Body of pancreas (tissue), 4 donors: ENCODE measurements at regions not wholly inside any gene's neighbourhood (a gene's known extent, or its start where the extent isn't known, plus 50 kb on each side); places are given as distances from the start of the nearest gene placed in this dataset.
"Not testable (repeated sequence)": the region's sequence is repeated elsewhere in the genome, so short reads cannot be mapped to it uniquely, and the experiment has no call there.

Experiments
- ATAC-seq: fragments of 150-250 bp; one replicate; pipeline ENCODE4 v1.9.1; 2016
- DNase-seq, 4 donors: peaks; one replicate each; pipeline ENCODE4 v3.0.0-alpha.2; 2019
- H3K27ac ChIP-seq, 4 donors: fragments of 200-600 bp; sonication (generic); 1 replicate in 3 of 4; 2 replicates in 1 of 4; pipeline versions ENCODE4 v1.5.1 to v1.6.1; 2016 to 2019; ENCODE audit warnings: mild to moderate bottlenecking in 1 of 4, mixed read lengths in 1 of 4, moderate library complexity in 1 of 4
- H3K27me3 ChIP-seq, 2 donors: fragments of 200-600 bp; sonication (generic); one replicate each; pipeline ENCODE4 v1.6.0; 2016; ENCODE audit warnings: mild to moderate bottlenecking in 1 of 2
- H3K36me3 ChIP-seq, 2 donors: fragments of 200-600 bp; sonication (generic); replicated peaks in 1 of 2; 2 replicates each; pipeline ENCODE4 v1.5.1; 2016; ENCODE audit warnings: low read depth in 2 of 2; ENCODE audit not compliant: insufficient read depth in 1 of 2
- H3K4me1 ChIP-seq: fragments of 200-600 bp; sonication (generic); one replicate; pipeline ENCODE4 v1.6.0; 2016
- H3K4me3 ChIP-seq, 2 donors: fragments of 200-600 bp; sonication (generic); 1 replicate in 1 of 2; 2 replicates in 1 of 2; pipeline ENCODE4 v1.5.1; 2016 to 2019
- H3K9me3 ChIP-seq, 3 donors: fragments of 200-600 bp; sonication (generic); 1 replicate in 2 of 3; 2 replicates in 1 of 3; pipeline ENCODE4 v1.5.1; 2016
- CTCF ChIP-seq, 7 experiments: fragments of 450-650 bp in 4 of 7; fragments of 200-600 bp in 3 of 7; sonication (generic) in 3 of 7; IDR thresholded peaks; one replicate each; pipeline ENCODE4 v1.5.1; 2016 to 2019; ENCODE audit warnings: antibody characterized with exemption in 7 of 7
- POLR2A ChIP-seq, 3 donors: fragments of 450-650 bp; IDR thresholded peaks; one replicate each; pipeline ENCODE4 v1.6.1; 2016; ENCODE audit warnings: antibody characterized with exemption in 3 of 3, mild to moderate bottlenecking in 2 of 3
- WGBS, 2 donors: methylation state at CpG; one replicate each; pipeline ENCODE4 v1.1.5; 2017; 5-methylcytosine and 5-hydroxymethylcytosine counted together
- intact Hi-C: fragments of 100-400 bp; cut with DNase I; formaldehyde crosslinking; loops from one replicate; pipeline ENCODE4 v1.15.1; 2023

DNA sequence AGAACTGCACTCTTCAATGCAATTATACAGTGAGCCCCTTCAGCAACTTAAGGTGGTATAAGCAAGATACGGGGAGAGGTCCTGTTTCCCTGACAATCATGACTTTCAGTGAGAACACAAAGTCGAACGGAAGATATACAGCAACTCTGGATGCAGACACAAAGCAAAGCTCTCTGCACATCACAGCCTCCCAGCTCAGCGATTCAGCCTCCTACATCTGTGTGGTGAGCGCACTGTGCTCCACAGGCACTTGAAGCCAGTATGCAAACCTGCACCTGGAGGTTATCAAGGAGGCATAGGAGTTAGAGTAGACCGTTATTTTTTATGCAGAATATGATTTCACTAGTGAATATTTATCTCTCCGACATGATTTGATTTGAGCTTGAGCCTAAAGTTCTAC lies 152.2 kb upstream of the OR4E1 start:
- Histone ChIP-seq H3K4me3 (no peak overlapping the region), H3K27me3 (no peaks in the 10 kb centered on the region), H3K4me1 (no peaks in the 10 kb centered on the region), H3K36me3 (no peaks in the 10 kb centered on the region), H3K9me3 (no peaks in the 10 kb centered on the region), H3K27ac (no peak overlapping the region)
- ATAC-seq (no peak), DNase-seq (no peak)
- intact Hi-C loops = no loop called here
- WGBS, 2 donors = 50 to 57% methylated on average over 7 of the region's 7 CpGs
- TF ChIP-seq CTCF (IDR thresholded peaks at IDR 0.05) (no peak), POLR2A (IDR thresholded peaks at IDR 0.05) (no peak)

GRCh38 chr14:21825149-21825743 lies 151.6 kb upstream of the OR4E1 start:
- no peaks in the 10 kb centered on the region for H3K4me1 ChIP-seq
- WGBS, 2 donors = 2 to 6% methylated on average over 4 of the region's 4 CpGs

GRCh38 chr14:21822109-21822508 lies 148.5 kb upstream of the OR4E1 start:
- TF ChIP-seq CTCF (IDR thresholded peaks at IDR 0.05) (no peak), POLR2A (IDR thresholded peaks at IDR 0.05) (no peak)
- intact Hi-C loops = no loop called here
- ATAC-seq = no peak
- Histone ChIP-seq H3K4me3 (no peak overlapping the region), H3K27me3 (no peaks in the 10 kb centered on the region), H3K36me3 (no peaks in the 10 kb centered on the region), H3K27ac (no peak overlapping the region), H3K9me3 (no peaks in the 10 kb centered on the region), H3K4me1 (no peaks in the 10 kb centered on the region)
- DNase-seq = no peak

More at GRCh38 chr14:21825149-21825743, 151.6 kb upstream of the OR4E1 start:
- intact Hi-C loops = no loop called here
- Histone ChIP-seq H3K36me3 (no peaks in the 10 kb centered on the region), H3K27me3 (no peaks in the 10 kb centered on the region), H3K27ac (no peak overlapping the region), H3K9me3 (no peaks in the 10 kb centered on the region), H3K4me3 (no peak overlapping the region)
- TF ChIP-seq CTCF (IDR thresholded peaks at IDR 0.05) (peak in 3 of 7 experiments; percentile 6 to 32 (median 10)), POLR2A (IDR thresholded peaks at IDR 0.05) (no peak)
- no peak for ATAC-seq
- no peak for DNase-seq

- no peak overlapping the region for H3K27ac ChIP-seq
- 0% methylated on average over 1 of the region's 1 CpG for WGBS, 2 donors
- H3K4me3 ChIP-seq = no peak overlapping the region
- no peaks in the 10 kb centered on the region for H3K36me3 ChIP-seq
- no peaks in the 10 kb centered on the region for H3K27me3 ChIP-seq
- intact Hi-C loops = no loop called here
- H3K4me1 ChIP-seq = no peaks in the 10 kb centered on the region
- ATAC-seq (no peak), DNase-seq (no peak)
- TF ChIP-seq POLR2A (IDR thresholded peaks at IDR 0.05) = no peak
- TF ChIP-seq CTCF (IDR thresholded peaks at IDR 0.05) = no peak
- H3K9me3 ChIP-seq = no peaks in the 10 kb centered on the region
Measured at GRCh38 chr14:21820631-21821030, 147.0 kb upstream of the OR4E1 start.

DNA sequence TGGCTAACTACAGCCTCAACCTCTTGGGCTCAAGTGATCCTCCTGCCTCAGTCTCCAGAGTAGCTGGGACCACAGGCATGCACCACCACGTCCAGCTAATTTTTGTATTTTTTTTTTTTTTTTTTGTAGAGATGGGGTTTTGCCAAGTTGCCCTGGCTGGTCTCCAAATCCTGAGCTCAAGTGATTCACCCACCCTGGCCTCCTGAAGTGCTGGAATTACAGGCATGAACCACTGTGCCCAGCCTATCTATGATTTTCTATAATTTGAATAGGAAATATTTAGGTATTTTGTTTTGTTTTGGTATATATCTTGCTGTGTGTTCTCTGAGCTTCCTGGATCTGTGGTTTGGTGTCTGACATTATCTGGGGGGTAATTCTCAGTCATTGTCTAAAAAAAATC lies 146.3 kb upstream of the OR4E1 start:
- H3K36me3 ChIP-seq, H3K27ac ChIP-seq, H3K4me3 ChIP-seq, H3K4me1 ChIP-seq, H3K27me3 ChIP-seq, ATAC-seq, H3K9me3 ChIP-seq, DNase-seq, intact Hi-C loops: not testable (repeated sequence)
- 31 to 33% methylated on average over 1 of the region's 1 CpG for WGBS, 2 donors

- H3K9me3 ChIP-seq, H3K36me3 ChIP-seq, intact Hi-C loops, DNase-seq, H3K4me1 ChIP-seq, H3K27me3 ChIP-seq, H3K4me3 ChIP-seq, H3K27ac ChIP-seq, ATAC-seq: not testable (repeated sequence)
- WGBS, 2 donors = 66 to 88% methylated on average over 3 of the region's 3 CpGs
Measured at GRCh38 chr14:21817010-21817409, 143.4 kb upstream of the OR4E1 start.
